HG03457 (cell line): ENCODE measurements at regions not wholly inside any gene's neighbourhood (a gene's known extent, or its start where the extent isn't known, plus 50 kb on each side); places are given as distances from the start of the nearest gene placed in this dataset.

ENCODE experiments used
- ATAC-seq: cut with Tn5 transposase; IDR thresholded peaks from one replicate; pipeline ENCODE4 v1.9.1; 2021; ENCODE audit warnings: moderate number of reproducible peaks; ENCODE audit not compliant: unreplicated experiment

DNA sequence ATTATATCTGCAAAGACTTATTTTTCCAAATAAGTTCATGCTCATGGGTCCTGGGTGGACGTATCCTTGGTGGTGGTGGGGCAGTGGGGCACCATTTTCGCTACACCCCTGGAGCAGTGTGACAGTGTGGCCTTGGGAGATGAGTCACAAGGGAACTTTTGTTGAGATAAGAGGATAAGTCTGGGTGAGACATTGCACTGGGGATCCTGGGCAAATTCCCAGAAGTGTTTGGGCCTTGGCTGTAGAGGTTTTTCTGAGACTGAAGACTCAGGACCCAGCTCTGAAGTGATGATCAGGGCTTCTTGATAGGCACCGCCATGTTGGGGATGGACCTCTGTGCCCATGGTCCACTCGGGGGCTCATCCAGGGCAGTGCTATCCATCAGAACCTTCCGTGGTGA is 149.4 kb downstream of the MACROH2A1 start:
- ATAC-seq = no peak

DNA sequence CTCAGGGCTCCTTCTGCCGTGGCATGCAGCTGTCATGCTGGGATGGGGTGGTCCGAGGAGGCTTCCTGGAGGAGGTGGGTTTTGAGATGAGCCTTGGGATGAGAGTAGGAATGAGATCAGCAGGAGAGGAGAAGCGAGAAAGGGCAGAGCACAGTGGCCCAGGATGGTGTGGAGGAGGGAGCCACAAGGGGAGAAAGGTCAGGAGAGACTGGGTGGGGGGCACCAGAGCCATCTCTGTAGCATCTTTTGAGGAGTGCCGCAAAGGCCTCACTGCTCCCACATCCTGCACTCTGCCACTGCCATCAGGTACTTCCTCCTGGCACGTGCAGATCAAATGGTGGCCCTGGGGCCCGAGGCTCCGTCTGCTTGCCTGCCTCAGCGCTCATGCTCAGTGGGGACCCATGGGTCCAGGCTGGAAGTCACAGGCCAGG is 150.2 kb downstream of the MACROH2A1 start:
- no peak for ATAC-seq

DNA sequence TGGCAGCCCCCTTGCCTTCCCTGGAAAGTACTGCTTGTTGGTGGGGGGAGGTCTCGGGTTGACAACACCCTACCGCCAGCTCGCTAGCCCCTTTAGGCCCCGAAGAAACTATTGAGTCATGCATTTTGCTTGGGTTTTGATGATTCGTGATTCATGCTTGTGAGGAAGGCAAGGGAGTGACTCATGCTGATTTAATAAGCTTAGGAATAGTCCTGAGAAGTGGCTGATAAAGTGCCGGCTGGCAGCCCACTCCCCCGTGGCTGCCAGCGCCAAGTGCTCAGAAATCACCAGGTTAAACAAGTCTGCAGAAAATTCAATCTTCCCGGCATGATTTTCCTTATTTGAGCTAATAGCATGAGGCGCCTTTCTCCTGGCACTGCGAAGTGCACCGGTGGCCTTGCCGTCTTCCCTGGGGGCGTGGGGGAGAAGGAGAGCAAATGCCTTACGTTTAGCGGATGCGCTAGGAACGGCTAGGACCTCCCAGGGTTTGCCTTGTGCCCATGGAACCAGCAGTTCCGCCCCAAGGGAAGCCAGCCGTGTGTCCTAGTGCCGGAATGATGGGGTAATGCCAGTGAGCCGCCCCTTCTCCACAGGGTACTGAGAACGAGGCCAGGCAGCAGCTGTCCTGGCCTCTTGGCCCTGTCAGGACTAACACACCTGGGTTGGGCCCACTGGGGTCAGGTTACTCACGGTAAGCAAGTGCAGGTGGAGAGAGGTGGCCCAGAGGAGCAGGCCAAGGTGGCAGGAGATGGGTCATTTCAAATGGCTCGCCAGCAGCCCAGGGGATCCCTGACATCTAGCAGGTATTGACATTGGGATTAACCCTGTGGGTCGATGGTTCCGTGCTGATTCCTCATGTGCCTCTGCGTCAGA is 151.9 kb downstream of the MACROH2A1 start:
- ATAC-seq = no peak

DNA sequence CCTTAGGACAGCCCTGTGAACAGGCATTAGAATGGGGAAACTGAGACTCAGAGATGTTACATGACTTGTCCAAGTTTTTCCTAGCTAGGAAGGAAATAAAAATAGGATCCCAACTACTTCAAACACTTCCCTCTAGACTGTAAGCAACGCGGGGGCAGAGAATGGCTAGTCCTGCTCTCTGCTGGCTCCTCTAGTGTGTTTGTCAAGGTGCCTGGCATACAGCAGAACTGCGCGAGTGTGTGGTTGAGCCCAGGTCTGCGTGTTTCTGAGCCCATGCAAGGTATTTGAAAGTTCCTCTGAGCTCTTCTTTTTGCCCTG is 152.5 kb downstream of the MACROH2A1 start:
- no peak for ATAC-seq

DNA sequence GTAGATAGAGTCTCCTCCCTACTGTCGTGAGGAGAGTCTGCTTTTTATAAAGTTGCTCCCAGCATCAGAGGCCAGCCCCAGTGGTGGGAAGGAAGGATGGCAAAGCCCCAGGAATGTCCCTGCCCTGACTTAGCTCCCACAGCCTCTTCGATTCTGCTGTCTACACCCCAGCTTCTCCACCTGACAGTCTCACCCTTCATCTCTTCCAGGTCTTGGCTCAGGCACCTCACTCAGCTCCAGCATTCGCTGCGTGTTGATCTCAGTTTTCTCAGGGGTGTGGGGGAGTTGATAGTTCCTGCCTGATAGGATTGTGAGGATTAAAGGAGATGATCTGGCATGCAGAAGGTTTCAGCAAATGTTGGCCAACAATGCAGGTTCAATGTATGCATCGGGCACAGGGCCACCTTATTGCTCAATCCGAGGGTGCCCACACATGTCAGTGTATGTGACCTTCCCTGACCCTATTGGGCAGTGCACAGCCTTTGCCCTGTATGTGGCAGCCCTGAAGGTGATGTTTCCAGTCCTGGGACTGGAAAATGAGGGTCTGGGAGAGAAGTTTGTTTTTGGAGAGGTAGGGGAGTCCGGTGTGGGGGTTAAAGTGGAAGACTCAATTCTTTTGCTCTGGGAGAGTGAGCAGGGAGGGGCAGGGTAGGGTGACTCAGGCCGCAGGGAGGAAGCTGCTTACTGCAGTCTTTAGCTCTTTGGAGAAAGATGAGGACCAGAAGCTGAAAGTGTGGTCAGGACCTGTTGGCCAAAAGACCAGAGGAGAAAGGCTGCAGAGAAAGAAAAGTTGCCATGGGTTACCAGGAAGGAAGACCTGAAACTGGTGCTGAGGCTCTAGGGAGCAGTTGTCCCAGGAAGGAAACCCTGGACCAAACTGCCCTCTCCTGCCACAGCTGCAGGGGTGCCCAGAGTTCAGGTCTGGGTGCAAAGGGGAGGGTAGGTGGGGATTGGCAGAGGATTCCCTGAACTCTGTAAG is 153.2 kb downstream of the MACROH2A1 start:
- ATAC-seq = no peak

DNA sequence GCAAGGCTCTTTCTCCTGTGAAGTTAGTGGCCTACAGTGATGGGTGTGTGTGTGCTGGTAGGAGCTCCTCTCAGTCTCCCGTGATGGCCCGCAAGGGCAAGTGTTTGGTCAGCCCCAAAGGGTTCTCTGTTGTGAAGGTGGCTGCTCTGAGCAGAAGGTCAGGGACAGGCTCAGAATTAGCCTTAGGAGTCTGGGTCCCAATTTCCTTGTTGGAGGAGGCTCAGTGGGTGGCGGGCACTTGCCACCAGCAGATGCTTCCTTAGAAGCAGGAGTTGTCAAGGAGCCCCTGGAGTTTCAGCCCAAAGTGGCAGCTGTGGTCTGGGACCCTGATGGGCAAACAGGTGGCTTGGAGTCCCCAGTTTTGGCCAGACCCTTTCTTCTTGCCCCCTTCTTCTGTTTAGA is 154.4 kb downstream of the MACROH2A1 start:
- ATAC-seq = no peak

DNA sequence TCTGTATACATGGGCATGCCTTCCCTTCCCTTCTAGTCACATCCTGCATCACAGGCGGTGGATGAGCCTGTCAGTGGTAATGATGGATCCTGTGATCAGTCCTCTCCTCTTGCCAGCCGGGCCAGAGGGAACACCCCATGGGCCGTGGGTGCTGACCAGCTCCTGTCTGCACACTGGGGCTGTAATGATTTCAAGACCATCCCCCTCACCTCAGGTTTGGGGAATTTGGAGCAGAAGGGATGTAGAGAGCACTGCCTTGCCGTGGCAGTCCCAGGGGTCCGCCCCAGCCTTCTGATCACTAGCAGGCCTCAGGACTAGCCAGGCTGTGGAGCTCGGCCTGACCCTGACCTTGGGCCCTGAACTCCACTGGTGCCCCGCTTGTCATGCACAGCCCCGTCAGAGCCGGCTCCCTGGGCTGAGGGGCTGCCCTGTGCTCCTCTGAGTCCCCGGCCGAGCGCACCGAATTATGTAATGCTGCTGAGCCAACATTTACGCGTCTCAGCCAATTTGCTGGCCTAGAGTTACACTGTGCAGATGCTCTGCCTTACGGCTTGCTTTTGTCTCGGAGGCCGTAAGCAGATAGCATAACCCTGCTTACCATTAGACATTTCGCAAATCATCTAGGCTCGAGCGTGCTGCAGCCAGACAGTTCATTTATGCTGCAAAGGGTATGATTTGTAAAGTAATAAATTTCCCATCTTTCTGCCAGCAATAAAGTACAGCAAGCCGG is 155.3 kb downstream of the MACROH2A1 start:
- ATAC-seq = no peak

DNA sequence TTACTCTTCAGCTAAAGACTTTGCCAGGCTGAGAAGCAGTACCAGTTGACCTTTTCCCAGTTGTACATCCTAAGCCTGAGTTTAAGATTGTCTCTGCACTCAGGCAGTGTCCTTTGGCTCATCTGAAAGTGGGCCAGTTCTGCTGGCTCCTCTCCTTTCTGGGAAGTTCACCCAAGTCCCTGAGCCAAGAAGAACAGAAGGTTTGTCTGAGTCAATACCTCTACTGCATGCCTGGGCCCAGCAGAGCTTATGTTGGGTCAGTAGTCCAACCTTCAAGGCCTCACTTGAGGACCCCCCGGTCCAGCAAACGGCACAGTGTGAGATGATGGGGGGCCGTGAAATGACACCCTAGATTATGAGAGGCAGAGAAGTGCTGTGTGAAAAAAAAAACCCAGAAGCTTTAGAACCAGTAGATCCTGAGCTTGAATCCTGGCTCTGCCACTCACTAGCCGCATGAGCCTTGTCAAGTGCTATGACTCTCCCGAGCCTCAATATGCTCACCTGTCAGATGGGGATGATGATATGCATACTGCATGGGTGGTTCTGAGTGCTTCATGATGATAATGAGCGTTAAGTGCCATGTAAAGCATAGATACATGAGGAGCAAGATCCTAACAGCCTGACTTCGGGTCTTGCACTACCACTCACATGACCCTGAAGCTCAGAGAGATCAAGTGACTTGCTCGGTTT is 156.0 kb downstream of the MACROH2A1 start:
- no peak for ATAC-seq

DNA sequence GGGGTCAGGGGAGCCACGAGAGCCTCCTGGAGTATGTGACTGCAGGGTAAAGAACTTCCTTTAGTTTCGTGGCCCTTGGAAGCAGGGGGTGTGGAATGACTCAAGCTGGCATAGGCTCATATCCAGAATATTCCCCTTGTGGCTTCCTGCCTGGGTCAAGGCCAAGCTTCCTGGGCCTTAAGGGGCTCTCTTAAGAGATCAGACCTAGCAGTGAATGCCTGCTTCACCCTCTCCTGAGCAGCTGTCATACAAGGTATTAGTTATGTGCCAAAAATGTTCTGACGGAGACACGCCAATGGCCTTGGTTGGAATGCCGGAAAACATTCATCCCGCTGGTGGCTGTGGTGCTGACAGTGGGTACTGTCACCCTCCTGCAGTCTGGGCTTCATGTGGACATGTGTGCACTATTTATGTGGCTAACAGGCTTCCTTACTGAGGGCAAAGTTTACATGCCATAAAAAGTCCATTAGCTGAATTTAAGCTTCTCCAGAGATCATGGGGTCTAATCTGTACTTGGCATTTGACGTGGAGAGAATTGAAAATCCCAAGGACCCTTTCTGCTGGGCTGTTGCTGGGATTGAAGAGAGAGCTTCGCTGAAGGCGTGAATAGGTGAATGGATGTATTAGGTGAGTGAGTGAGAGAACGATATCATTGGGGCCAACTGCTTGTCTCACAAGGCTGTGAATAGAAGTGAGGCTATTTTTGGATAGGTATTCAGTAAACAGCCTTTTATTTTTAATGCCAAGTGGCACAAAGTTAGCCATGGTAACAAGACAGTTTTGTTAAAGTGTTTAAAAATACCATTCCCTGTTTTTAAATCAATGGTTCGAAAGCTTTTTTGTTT is 156.8 kb downstream of the MACROH2A1 start:
- ATAC-seq = no peak

DNA sequence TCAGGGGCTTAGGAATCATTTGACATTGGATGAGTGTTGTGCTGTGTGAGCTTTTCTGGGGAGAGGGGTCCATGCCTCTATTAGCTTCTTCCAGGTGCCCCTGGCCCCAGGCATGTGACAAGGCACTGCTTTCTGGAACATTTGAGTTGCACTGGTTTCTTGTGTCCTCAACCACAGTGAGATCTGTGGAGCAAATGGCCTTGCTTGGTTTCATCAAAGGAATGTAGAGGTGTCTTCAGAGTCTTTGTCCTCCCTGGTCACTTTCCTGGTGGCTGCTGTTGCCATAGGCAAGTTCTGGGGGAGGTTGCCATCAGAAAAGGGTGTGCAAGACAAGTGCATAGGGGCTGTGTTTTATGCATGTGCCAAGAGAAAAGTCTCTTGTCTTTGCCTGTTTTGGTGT is 157.5 kb downstream of the MACROH2A1 start:
- ATAC-seq = no peak

DNA sequence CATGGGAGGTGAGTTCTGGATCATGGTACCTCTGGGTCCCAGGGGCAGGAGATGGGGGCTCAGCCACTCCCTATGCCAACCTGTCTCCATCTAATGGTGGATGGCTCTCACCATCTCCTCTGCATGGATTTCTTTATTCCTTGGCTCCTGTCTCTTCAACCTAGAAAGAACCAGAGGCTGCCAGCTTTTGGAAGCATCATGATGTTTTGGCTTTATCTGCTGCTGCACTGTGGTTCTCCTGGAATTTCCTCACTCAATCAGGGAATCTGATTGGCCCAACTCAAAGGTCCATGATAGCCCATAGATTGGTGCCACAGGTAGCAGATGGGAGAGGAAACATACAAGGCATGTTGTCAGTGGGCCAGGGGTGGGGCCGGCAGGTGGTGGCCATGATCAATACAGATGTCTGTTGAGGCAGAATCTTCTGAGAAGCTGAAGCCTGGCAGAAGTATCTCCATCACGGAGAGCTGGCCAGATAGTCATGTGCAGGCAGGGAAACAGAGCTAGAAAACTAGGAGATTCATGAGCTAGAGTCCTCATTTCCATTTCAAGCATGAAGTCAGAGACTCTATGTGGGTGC is 158.2 kb downstream of the MACROH2A1 start:
- ATAC-seq = no peak

DNA sequence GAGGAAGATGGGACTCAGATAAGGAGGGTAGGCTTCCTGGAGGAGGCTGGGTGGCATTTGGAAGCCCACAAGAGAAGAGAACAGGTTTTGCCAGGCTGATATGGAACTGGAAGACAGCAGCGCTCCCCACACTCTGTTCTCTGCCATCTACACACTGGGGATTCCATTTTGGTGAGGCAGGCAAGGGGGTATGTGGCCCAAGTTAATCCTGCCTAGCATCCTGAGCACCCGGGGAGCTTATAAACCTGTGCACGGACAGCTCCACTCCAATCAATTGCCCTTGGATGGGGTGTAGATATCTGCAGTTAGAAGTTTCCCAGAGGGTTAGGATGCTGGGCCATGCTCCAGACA is 158.8 kb downstream of the MACROH2A1 start:
- no peak for ATAC-seq

DNA sequence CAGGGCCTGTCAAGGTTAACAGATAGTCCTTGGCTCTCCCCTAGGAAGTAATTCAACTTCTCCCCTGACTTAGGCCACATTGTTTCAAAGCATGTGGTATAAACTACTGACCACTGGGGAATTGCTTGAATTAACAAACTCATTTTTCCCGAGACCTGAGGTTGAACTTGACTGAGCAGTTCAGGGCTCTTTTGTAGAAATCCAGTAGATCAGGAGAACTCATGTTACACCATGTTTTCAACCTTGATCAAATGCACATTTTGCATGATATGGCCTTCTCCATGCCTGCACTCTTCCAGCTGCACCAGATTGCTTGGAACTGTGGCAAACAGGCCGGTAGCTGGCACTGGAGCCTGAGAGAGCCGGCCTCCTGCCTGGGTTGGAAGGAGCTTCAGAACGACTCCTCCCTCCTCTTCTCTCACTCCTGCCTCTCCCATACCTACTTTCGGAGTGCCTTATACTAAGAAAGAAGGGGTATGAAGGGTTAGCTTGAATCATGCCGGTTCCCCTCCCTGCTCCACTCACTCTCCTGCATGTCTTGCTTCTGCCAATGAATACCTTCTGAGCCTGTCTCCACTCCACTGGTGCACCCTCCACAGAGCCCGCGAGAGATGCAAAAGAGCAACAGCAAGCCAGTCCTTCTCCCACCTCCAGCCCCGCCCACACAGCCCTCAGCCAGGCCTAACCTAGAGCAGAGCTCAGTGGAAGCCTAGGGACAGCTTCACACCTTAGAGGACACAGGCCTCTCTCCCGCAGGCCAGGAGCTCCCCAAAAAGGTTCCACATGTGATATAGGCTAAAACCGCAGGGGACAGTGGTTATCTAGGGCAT is 159.4 kb downstream of the MACROH2A1 start:
- no peak for ATAC-seq

DNA sequence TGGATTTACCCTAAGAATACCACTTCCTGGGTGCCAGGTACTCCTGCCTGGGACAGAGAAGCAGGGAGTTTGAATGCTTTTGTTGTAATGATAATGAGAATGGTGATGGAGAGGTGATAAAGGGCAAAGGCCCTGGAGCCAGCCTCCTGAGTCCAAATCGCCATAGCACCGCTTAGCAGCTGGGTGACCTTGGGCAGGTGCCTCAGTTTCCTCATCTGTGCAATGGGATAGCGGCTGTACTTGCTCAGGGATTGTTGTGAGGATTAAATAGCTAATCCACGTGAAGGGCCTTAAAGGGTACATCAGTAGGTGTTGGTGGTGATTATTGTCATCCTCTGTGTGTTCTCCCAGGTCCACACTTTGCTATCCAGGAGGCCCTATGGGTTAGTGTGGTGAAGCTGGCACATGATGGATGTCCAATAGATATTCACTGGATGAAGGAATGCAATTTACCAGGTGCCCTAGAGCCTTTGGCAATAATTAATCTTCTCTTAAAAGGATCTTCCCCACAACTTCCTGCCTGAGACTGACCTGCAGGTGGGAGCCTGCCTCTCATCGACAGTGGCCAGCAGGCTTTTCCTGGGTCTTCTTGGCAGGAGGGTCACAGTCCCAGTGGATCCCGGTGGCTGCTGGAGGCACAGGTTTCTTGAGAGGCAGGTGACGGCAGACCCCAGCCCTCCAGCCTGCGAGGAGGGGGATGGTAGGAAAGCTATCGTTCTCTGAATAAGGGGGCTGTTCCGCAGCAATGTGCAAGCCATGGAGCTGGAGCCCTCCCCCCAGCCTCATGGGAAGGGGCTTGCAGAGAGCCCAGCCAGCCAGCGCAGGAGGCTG is 160.2 kb downstream of the MACROH2A1 start:
- ATAC-seq = no peak

DNA sequence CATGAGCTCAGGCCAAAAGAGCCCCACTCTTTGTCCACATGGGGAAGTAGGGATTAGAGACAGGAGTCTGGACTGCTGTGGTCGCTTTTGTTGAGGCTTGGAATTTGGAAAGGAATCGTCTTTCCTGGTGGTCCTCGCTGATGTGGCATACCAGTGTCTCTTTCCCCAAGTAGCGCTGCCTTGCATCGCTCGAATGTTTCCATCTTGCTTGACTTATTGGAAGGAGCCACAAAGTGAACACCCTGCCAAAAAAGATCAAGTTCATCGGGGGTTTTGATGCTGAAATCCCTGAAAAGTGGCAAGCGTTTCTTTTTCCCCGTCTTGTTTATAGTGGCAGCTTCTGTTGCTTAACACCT is 161.3 kb downstream of the MACROH2A1 start:
- ATAC-seq = no peak

DNA sequence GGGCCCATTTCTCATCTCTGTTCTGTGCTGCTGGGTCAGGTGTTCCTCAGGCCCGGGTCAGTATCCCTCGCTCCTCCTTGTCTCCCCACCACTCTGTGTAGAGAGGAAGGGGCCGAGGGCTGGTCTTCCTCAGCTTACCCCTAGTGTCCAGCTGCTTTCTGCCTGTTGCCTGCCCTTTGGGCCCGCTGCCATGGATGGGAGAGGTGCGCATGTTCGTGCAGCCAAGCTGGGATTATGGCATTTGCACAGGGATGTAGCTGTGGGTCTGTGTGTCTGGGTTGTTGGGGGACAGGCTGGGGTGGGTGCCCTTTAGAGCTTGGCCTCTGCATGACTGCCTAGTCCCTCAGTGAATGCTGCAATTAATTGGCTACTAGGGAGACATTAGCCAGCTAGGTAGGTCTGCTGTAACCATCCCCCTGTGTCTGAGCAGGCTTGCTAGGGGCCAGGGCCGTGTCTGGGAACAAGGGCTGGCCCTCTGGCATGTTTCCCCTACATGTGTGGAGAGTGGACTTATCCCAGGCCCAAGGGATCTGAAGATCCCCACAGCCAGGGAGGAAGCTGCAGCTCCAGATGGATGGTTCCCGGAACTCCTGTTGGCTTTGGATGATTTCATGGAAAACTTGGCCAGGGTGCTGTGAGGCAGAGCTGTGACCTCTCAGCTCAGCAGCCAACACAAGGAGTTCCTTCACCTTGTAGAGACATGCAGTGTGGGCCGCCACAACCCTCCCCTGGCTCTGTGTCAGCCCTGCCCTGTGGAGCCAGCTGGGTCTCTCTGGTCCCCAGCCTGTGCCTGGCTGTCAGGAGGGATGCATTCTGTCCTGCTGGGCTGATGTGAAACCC is 161.9 kb downstream of the MACROH2A1 start:
- ATAC-seq = no peak
